SKM-1 (cell line): ENCODE measurements at regions not wholly inside any gene's neighbourhood (a gene's known extent, or its start where the extent isn't known, plus 50 kb on each side); places are given as distances from the start of the nearest gene placed in this dataset.

ENCODE experiments used
- DNase-seq: peaks from one replicate; lab custom pipeline; 2025; ENCODE audit not compliant: unreplicated experiment; lab: John Stamatoyannopoulos, UW

- DNase-seq: no peak
Measured at GRCh38 chr4:106463622-106464021, 95.0 kb upstream of the GIMD1 start.

GRCh38 chr4:106454581-106454980 is 86.0 kb upstream of the GIMD1 start:
- no peak for DNase-seq

GRCh38 chr4:106454021-106454420 is 85.4 kb upstream of the GIMD1 start:
- DNase-seq: no peak

DNA sequence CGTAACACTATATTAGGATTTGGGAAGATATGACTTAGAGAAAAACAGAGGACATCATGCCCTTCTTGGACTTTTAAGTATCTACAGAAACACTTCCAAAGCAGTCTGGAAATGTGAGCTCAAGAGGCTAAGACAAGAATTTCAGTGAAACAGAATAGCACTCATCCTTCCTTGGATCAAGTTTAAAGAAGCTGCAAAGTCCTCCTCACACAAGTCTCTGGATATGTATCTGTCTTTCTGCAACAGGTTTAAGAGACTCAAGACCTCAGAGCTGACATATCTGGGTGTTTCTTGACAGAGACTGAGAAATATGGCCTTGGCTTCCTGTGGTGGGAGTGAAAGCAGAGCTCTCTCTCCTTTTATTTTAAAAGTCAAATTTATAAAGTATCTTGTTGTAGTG is 82.5 kb upstream of the GIMD1 start:
- DNase-seq: no peak

DNA sequence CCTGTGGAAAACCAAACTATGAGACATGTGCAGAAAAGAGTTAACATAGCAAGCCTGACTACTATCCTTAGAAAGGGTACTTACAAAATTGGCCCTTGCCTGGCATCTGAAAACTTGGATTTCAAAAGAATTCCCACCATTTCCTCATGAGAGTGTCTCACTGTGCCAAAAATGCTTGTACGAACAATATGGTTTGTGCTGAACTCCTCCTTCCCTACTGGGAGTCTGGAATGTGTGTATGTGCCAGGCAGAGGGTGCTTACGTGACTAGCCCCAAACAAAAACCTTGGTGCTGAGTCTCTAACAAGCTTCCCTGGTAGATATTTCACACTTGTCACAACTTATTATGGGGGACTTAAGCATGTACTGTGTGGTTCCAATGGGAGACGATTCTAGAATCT is 81.7 kb upstream of the GIMD1 start:
- DNase-seq: no peak

DNA sequence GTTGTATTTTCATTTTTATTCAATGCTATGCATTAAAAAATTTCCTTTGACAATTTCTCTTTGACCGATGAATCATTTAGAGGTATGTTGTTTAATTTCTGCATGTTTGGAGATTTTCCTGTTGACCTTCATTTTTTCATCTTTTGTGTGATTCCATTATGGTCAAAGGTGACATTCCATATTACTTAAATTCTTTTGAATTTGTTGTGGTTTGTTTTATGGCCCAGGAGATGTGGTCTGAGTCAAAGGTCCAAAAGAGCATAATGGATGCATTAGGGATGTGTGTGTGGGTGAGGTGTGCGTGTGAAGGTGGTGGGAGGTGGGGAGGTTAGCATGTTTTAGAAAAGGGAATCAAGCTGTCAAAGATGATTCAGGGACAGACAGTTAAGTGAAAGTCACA is 76.0 kb upstream of the GIMD1 start:
- DNase-seq: no peak

GRCh38 chr4:106430797-106431196 is 62.2 kb upstream of the GIMD1 start:
- DNase-seq: no peak

GRCh38 chr4:106429885-106430284 is 61.3 kb upstream of the GIMD1 start:
- no peak for DNase-seq

DNA sequence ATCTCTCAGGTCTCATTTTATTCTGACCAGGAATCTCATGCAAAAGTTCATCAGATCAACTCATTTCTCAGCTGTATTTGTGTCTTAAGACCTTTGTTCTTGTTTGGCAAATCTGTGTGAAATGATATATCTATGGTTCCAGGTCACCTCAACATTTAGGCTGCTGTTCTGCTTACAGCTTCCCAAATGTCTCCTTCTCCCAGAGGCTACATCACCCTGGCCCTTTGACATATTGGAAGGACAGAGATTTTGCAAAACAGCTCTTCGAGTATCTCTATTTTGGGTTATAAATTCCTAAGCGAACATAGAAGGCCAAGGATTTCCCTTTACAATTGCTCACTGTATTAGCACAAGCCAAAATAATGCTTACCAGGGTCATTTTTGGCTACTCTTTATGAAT is 57.5 kb upstream of the GIMD1 start:
- no peak for DNase-seq

- DNase-seq: no peak
Measured at GRCh38 chr4:106425576-106425975, 57.0 kb upstream of the GIMD1 start.

DNA sequence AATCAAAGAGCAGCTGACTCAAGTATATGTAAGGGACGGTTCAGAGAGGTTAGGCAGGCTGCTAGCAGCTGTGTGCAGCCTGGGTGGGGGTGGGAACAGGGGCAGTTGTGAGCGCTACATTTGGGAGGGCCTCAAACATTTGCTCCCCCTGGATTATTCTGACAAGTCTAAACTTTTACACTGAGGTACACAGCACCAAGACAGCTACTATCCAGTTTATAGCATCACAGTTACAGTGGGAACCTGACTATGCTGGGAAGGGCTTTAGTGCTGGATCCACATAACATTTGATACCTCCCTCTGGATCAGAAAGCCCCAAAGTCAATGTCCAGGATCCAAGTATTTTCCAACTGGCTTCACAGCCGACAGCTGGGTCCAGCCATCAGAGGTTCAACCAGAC is 55.8 kb upstream of the GIMD1 start:
- DNase-seq: no peak

DNA sequence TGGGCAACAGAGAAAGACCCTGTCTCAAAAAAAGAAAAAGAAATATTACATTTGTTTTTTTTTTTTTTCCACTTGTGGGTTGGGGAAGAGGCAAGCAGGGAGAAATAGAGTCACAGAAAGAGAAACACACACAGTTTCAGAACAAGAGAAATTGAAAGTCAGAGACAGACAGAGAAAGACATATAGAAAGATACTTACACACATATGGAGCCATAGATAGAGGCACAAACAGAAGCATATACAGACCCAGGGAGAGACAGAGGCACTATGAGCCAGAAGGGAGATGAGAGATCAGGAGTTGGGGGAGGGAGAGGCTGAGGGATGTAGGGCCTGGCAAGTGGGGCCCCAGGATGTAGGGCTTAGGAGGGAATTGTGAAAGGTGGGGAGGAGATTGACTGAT is 55.2 kb upstream of the GIMD1 start:
- DNase-seq: no peak

DNA sequence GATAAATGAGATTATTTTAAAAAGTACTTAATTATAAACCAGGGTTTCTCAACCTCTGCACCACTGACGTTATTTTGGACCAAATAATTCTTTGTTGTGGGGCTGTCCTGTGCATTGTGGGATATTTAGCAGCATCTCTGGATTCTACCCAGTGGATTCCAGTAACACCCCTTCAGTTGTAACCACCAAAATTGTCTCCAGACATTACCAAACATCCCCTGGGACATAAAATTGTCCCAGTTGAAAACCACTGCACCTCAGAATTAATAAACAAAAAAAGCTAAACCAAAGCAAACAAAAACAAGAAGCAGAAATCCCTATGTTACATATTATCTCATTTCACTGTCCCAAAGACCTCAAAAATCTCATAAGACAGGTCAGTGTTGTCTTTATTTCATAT is 54.2 kb upstream of the GIMD1 start:
- DNase-seq: no peak

DNA sequence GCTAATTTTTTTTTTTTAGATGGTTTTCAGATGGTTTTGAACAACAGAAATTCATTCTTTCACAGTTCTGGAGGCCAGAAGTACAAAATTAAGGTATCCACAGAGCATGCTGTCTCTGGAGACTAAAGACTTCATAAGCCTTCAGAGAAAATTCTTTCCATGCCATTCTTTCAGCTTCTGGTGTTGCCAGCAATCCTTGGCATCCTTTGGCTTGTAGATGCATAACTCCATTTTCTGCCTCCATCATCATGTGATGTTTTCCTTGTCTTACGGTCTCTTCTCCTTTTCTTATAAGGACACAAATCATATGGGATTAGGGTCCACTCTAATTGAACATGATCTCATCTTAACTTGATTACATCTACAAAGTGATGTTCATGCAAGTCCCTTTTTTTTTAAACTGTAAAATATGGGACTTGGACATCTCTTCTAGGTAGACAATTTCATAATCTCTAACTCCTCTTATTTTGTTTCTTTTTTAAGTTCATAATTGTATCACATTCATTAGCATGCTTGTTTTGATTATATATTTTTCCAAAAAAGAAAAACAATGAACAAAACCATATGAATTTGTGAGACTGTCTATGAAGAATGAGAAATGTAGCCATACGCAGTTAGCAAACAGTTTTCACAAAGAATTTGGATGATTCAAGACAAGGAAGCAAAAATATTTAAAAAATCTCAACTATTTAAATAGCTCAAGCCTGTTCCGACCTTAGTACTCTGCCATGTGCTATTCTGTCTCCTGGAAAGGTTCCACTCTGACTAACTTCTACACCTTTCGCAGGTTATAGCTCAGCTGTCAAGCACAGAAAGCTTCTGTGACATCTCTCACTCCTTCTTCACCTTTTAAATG is 53.1 kb upstream of the GIMD1 start:
- DNase-seq: no peak

DNA sequence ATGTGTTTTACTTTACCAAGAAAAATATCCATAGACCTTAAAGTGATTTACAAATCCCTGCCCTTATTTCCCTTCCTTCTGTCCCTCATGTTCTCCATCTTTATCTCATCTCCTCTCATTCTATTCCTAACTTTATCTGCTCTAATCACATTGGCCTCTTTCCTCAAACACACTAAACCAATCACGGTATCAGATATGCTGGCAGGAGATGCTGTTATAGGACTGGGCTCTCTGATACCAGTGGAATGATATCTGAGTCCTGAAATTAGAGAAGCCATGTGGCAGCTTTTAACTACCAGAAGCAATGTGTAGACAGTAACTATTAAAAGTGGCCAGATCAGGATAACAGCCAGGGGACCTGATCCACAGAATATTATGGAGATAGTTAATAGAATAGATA is 49.9 kb upstream of the GIMD1 start:
- DNase-seq: no peak
